ENCODE measurements at regions not wholly inside any gene's neighbourhood (a gene's known extent, or its start where the extent isn't known, plus 50 kb on each side); places are given as distances from the start of the nearest gene placed in this dataset.

GRCh38 chr7:81361769-81362312 is 408.0 kb downstream of the HGF start:
- TF ChIP-seq, protein P1, sequence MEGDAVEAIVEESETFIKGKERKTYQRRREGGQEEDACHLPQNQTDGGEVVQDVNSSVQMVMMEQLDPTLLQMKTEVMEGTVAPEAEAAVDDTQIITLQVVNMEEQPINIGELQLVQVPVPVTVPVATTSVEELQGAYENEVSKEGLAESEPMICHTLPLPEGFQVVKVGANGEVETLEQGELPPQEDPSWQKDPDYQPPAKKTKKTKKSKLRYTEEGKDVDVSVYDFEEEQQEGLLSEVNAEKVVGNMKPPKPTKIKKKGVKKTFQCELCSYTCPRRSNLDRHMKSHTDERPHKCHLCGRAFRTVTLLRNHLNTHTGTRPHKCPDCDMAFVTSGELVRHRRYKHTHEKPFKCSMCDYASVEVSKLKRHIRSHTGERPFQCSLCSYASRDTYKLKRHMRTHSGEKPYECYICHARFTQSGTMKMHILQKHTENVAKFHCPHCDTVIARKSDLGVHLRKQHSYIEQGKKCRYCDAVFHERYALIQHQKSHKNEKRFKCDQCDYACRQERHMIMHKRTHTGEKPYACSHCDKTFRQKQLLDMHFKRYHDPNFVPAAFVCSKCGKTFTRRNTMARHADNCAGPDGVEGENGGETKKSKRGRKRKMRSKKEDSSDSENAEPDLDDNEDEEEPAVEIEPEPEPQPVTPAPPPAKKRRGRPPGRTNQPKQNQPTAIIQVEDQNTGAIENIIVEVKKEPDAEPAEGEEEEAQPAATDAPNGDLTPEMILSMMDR (IDR thresholded peaks at IDR 0.05) = no peak
- TF ChIP-seq POLR2A (IDR thresholded peaks at IDR 0.05) = no peak
